ENCODE measurements at regions not wholly inside any gene's neighbourhood (a gene's known extent, or its start where the extent isn't known, plus 50 kb on each side); places are given as distances from the start of the nearest gene placed in this dataset.

- Histone ChIP-seq H3K4ac (replicated peaks; ENCODE audit: insufficient read length, low read depth, low read length) (no peak overlapping the region), H3K18ac (ENCODE audit: extremely low read depth, low read length) (no peak overlapping the region), H3K79me2 (ENCODE audit: control insufficient read depth in 1 of 2, insufficient read depth in 2 of 2, low read length in 2 of 2) (no peaks in the 10 kb centered on the region), H4K8ac (ENCODE audit: extremely low read depth, insufficient read depth, low read length) (no peak overlapping the region), H3K27ac (ENCODE audit: low read depth, low read length) (no peak overlapping the region), H3K4me1 (replicated peaks in 1 of 4; ENCODE audit: control insufficient read depth in 3 of 4, insufficient read depth in 4 of 4, low read length in 3 of 4) (no peaks in the 10 kb centered on the region; a peak in 1 of 7 replicates), H3K4me3 (ENCODE audit: extremely low read depth in 1 of 4, insufficient read depth in 2 of 4, low read depth in 3 of 4, low read length in 4 of 4) (no peak overlapping the region), H2BK120ac (replicated peaks; ENCODE audit: low read depth, low read length) (no peak overlapping the region), H2BK20ac (ENCODE audit: low read length) (no peak overlapping the region), H3K79me1 (ENCODE audit: low read depth, low read length) (no peaks in the 10 kb centered on the region), H3K23me2 (ENCODE audit: low read depth, low read length) (no peaks in the 10 kb centered on the region), H3K27me3 (replicated peaks in 1 of 4; ENCODE audit: control insufficient read depth in 3 of 4, extremely low read depth in 1 of 4, insufficient read depth in 3 of 4, low read length in 3 of 4) (no peaks in the 10 kb centered on the region), H3K56ac (replicated peaks; ENCODE audit: insufficient read length, low read depth, low read length) (no peak overlapping the region), H3K9ac (replicated peaks in 1 of 4; ENCODE audit: extremely low read depth in 1 of 4, low read depth in 3 of 4, low read length in 3 of 4) (no peak overlapping the region), H4K91ac (replicated peaks; ENCODE audit: insufficient read length, low read length) (no peak overlapping the region), H3K4me2 (ENCODE audit: insufficient read depth in 1 of 2, low read depth in 2 of 2, low read length in 2 of 2) (no peak overlapping the region), H2AFZ (ENCODE audit: low read length) (no peak overlapping the region), H2BK15ac (ENCODE audit: low read length) (no peak overlapping the region), H3K36me3 (ENCODE audit: control insufficient read depth in 2 of 4, insufficient read depth in 4 of 4, low read length in 3 of 4) (no peaks in the 10 kb centered on the region), H4K20me1 (replicated peaks in 1 of 2; ENCODE audit: control insufficient read depth in 1 of 2, insufficient read depth in 2 of 2, low read length in 2 of 2) (no peaks in the 10 kb centered on the region), H3K9me3 (ENCODE audit: insufficient read depth in 2 of 2, low read depth in 1 of 2, low read length in 1 of 2) (no peaks in the 10 kb centered on the region), H3K23ac (ENCODE audit: insufficient read length) (no peak overlapping the region), H2AK5ac (ENCODE audit: low read depth, low read length) (no peak overlapping the region), H4K5ac (ENCODE audit: insufficient read length, low read depth, low read length) (no peak overlapping the region), H2BK5ac (ENCODE audit: low read depth, low read length) (no peak overlapping the region), H3K14ac (ENCODE audit: insufficient read length) (no peak overlapping the region), H2BK12ac (ENCODE audit: low read depth, low read length) (no peak overlapping the region)
- no peak for DNase-seq (ENCODE audit: low read depth in 1 of 2, low spot score in 2 of 2)
- TF ChIP-seq ASH2L (IDR thresholded peaks at IDR 0.05; ENCODE audit: low read length) = no peak
- TF ChIP-seq EGR1 (IDR thresholded peaks at IDR 0.05; ENCODE audit: borderline replicate concordance, low read depth, low read length) = no peak
- TF ChIP-seq TAF7 (optimal IDR thresholded peaks at IDR 0.05; ENCODE audit: borderline replicate concordance, low read depth, low read length) = no peak
- POLR2A ChIA-PET (ENCODE audit: partially characterized antibody) = no interaction called here
- no peak for FAIRE-seq
- 58% methylated on average over 1 of the region's 1 CpG; no CpG with 5 or more reads in 1 of the 2 experiments for WGBS, 2 experiments (ENCODE audit: extremely low coverage in 1 of 2, insufficient coverage in 1 of 2, insufficient read length in 1 of 2, insufficient replicate concordance in 2 of 2, low coverage in 1 of 2, low lambda C conversion rate in 2 of 2, missing lambda C conversion rate in 1 of 2)
- CTCF ChIA-PET (ENCODE audit: partially characterized antibody) = interaction anchor here (1.0 to 1.6 kb wide), 4 partner anchors 9 to 14 kb away, joined by 3 to 4 read pairs (median 4); no protein-coding TSS in a partner anchor
Observed at GRCh38 chr2:71886241-71886640, 261.4 kb downstream of the CYP26B1 start.
